AML-193 (cell line): ENCODE measurements at regions not wholly inside any gene's neighbourhood (a gene's known extent, or its start where the extent isn't known, plus 50 kb on each side); places are given as distances from the start of the nearest gene placed in this dataset.

Experiments
- DNase-seq, 2 experiments: peaks; one replicate each; lab custom pipeline; 2025; lab: John Stamatoyannopoulos, UW

DNA sequence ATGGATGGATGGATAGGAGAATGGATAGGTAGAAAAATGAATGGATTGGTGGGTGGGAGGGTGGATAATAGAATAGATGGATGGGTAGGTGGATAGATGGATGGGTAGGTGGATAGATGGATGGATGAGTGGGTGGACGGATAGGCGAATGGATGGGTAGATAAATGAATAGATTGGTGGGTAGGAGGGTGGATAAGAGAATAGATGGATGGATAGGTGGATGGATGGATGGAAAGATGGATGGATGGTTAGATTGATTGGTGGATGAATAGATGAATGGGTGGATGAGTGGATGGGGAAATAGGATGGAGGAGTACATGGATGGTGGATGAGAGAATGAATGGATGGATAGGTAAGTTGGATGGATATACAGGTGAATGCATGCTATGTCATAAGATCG lies 110.5 kb downstream of the CEBPB start:
- DNase-seq = no peak

DNA sequence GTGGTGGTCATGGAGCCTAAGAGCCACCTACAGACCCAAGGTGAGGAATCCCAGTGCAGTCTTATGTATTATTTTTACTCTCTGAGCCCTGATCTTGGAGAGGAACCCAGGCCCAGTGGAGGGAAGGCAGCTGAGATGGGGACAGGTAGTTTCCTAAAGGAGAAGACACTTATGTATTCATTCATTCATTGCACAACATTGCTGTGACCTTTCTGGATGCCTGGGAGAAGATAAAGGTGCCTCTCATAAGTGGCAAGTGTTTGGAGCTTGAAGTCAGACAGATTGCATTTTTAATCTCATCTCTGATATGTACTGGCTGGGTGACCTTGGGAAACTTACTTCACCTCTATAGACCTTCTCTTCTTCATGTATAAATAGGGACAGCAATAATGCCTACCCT lies 111.1 kb downstream of the CEBPB start:
- DNase-seq = no peak

DNA sequence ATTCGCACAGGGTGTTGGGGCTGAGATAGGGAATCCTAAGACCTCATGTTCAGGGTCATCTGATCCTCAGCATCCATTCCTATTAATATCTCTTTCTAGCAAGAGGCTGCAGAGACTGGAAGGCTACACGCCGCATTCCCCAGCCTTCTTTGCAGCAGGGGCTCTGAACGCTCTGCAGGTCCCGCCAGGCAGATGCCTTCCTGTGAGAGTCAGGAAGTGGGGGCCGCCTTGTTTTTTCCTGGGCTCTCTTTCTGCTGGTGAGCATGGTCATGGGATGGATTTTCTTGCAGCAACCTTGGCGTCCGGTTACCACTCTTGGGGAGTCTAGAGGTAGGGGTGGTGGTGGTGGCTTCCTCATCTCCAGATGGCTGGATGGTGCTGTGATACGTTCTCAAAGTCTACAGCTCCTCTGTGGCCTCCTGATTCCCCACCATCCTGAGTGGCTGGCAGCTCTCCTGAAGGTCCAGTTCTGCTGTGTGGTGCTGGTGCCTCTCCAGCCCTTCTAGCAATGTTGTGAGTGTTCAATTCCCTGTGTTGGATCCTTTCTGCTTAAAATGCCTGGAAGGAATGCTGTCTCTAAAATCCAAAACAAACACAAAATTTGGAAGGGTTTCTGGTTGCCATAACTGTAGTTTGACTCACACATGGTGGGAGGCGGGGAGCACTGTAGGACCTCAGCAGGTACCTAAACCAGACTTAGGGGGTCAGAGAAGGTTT lies 111.9 kb downstream of the CEBPB start:
- DNase-seq = no peak

DNA sequence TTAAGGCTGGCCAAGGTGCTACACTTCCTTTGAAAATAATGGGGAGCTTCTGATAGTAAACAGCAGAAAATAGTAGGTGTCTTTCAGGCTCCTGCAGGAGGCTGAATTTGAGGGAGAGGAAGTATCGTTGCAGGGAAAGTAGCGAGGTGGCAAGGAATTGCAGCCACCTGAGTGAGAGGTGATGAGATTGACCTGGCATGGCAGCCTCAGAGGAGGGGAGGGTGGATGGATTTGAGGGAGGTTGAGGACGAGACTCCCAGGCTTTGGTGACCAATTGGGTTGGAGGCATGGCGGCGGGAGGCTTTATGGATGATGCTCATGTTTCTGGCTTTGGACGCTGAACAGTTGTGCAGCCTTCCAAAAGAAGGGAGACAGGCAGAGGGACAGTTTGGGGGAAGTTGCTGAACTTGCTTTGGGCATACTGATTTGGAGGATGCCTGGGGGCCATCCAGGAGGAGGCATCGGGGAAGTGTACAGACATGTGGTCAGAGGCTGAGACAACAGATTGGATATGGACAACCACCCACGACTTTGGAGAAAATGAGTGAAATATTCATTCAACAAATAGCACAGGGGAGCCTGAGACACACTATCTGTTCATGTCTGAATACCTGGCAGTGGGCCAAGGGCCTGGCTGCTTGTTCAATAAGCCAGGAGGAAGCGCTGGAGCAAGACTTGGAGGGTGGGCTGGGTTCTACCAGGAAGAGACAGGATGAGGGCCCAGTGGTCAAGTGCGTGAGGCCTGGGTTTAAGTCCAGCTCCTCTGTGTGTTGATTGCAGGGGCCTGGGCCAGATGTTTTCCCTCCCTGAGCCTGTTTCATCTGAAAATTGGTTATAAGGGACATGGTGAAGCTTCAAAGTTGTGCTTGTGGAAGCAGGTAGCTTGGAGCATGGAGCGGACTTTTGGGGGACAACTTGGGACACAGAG lies 113.2 kb downstream of the CEBPB start:
- DNase-seq = no peak

GRCh38 chr20:50304501-50304856 lies 113.8 kb downstream of the CEBPB start:
- no peak for DNase-seq

GRCh38 chr20:50304923-50305635 lies 114.4 kb downstream of the CEBPB start:
- no peak for DNase-seq

DNA sequence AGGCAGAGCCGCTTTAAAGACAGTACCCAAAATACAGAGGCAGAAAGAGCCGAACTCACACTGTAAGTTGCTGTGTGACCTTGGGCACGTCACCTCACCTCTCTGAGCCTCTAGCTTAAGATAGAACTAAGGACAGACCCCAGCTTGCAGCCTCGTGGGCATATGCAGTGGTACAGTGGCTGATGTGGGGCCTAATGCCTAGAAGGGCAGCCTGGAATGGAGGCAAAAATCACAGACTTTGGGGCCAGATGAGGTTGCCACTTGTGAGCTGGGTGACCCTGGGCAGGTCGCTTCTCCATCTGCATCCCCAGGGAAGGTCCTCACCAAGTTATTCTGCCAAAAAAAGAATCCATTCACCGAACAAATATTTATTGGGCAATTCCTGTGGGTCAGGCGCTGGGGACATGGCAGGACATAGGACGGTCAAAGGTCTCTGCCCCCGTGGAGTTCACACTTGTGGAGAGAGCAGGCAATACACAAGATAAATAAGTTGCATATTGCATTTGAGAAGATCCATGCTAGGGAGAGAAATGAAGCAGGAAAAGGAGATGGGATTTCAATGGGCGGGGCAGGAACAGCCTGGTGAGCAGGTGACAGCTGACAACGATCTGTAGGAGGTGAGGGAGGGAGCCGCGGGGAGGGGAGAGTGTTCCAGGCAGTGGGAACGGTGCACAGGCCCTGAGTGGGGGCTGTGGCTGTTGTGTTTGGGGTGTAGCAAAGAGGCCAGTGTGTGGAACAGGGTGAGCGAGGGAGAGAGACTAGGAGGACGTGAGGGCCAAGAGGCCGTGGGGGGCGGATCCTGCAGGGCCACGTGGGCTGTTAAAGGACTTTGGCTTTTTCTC lies 115.2 kb downstream of the CEBPB start:
- DNase-seq = no peak

- no peak for DNase-seq
Measured at GRCh38 chr20:50306478-50307423, 116.1 kb downstream of the CEBPB start.

GRCh38 chr20:50308166-50308512 lies 117.5 kb downstream of the CEBPB start:
- DNase-seq = no peak

DNA sequence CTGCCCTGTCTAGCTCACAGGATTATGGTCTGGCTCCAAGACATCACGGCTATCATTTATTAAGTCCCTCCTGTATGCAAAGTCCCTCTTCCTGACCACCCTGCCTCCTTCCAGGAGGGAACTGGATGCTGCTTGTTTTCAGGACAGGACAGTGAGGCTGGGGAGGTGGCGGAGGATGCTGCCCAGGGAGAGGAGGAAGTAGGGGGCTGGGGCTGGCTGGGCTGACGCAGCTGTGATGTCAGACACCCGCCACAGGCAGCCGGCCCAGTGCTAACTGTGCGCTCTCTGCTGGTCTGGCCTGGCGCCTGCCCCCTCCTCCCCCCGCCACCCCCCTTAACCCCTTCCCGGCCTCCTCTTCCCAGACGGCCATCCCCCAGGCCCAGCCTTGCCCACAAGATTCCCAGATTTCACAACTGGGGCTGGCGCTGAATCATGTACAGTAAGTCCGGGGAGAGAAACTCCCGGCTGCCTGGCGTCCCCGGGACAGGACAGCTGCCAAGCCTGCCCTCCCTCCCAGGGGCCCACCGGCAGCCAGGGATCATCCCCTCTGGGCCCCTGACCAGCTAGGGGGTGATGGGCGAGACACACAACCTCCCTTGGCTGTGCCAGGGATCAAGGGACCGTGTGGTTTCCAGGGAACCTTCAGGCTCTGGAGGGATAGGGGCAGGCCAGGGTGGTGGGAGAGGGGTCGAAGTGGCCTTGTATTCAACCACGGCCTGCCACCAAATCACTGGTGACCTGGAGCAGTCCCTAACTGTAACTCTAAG lies 118.1 kb downstream of the CEBPB start:
- DNase-seq = no peak

- no peak for DNase-seq
Measured at GRCh38 chr20:50309280-50309763, 118.7 kb downstream of the CEBPB start.

DNA sequence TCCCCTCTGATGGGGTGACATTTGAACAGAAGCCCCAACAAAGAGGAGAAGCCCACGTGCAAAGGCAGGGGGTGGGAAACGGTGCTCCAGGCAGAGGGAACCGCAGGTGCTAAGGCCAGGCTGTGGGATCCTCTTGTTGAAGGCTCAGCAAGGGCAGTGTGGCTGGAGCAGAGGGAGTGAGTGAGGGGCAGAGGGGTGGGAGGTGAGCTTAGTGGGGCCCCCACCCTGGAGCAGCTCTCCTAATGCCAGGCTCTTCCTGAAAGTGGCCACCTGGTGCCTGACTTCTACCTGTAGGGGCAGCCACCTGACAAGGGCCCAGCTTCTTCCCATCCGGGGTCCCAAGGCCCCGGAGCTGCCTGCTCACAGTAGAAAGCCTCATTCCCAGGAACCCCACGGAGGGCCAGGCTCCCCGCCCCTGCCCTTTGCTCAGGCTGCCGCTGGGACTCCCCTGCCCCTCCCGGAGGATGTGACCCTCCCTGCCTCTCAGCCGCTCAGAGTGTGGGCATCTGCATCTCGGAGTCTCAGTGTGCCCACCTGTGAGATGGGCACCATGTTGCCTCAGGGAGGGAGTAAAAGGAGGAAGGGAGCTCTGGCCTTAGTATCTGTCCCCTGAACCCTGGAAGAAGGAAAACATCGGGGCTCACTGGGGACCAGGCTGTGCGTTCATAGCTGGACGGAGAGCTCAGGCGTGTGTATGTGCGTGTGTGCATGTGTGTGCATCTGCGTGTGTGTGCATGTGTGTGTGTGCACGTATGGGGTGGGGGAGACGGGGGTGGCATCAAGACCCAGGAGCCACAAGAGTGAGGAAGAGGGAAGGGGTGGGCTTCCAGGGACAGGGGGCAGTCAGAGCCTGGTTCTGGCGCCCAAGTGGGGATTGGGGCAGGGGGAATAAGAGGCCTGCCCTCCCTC lies 119.4 kb downstream of the CEBPB start:
- DNase-seq = no peak

GRCh38 chr20:50310673-50311051 lies 120.0 kb downstream of the CEBPB start:
- no peak for DNase-seq

- DNase-seq = no peak
Measured at GRCh38 chr20:50311308-50312001, 120.8 kb downstream of the CEBPB start.

- DNase-seq = no peak
Measured at GRCh38 chr20:50312002-50312681, 121.5 kb downstream of the CEBPB start.

- DNase-seq = no peak
Measured at GRCh38 chr20:50312682-50313521, 122.3 kb downstream of the CEBPB start.

GRCh38 chr20:50313522-50313820 lies 122.8 kb downstream of the CEBPB start:
- no peak for DNase-seq
